ENCODE measurements at regions not wholly inside any gene's neighbourhood (a gene's known extent, or its start where the extent isn't known, plus 50 kb on each side); places are given as distances from the start of the nearest gene placed in this dataset.
"Not testable (repeated sequence)": the region's sequence is repeated elsewhere in the genome, so short reads cannot be mapped to it uniquely, and the experiment has no call there.

DNA sequence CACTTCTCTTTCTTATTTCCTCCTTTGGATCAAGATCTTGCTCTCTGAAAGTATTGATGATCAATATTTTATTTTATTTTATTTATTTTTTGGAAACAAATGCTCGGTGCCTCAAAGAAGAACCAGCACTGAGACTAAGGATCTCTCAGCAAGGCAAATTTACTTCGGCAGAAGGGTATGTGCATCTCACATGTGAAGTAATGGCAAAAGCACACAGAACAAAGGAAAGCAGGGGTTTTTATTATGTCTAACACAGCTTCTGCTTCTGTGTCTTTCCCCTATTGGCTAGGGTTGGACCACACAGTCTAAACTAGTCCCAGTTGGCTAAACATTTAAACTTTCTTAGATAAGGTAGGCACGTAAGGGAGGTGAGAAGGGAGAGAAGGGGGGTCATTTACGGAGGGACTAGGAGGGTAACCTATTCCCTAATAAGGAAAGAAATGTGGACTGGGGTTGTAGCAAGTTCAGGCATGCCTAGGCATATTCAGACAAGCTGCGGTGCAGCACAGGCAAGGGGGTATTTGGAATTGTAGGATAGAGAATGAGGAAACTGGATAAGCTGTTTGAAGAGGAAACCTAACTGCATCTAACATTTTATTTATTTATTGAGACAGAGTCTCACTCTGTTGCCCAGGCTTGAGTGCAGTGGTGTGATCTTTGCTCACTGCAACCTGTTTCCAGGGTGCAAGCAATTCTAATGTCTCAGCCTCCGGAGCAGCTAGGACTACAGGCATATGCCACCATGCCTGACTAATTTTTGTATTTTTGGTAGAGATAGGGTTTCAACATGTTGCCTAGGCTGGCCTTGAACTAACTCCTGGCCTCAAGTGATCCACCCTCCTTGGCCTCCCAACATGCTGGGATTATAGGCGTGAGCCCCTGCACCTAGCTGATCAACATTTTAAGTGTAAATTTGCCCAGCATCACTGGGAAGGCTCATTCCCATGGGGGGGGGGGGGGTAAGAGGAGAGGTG lies 90.0 kb upstream of the EIF5 start:
- DNase-seq (ENCODE audit: low read depth): no peak
- TF ChIP-seq, protein P1, sequence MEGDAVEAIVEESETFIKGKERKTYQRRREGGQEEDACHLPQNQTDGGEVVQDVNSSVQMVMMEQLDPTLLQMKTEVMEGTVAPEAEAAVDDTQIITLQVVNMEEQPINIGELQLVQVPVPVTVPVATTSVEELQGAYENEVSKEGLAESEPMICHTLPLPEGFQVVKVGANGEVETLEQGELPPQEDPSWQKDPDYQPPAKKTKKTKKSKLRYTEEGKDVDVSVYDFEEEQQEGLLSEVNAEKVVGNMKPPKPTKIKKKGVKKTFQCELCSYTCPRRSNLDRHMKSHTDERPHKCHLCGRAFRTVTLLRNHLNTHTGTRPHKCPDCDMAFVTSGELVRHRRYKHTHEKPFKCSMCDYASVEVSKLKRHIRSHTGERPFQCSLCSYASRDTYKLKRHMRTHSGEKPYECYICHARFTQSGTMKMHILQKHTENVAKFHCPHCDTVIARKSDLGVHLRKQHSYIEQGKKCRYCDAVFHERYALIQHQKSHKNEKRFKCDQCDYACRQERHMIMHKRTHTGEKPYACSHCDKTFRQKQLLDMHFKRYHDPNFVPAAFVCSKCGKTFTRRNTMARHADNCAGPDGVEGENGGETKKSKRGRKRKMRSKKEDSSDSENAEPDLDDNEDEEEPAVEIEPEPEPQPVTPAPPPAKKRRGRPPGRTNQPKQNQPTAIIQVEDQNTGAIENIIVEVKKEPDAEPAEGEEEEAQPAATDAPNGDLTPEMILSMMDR (IDR thresholded peaks at IDR 0.05; ENCODE audit: control insufficient read depth, extremely low read depth, insufficient read depth): no peak
- no peak overlapping the region for H3K4me3 ChIP-seq (ENCODE audit: low read depth, low read length)

DNA sequence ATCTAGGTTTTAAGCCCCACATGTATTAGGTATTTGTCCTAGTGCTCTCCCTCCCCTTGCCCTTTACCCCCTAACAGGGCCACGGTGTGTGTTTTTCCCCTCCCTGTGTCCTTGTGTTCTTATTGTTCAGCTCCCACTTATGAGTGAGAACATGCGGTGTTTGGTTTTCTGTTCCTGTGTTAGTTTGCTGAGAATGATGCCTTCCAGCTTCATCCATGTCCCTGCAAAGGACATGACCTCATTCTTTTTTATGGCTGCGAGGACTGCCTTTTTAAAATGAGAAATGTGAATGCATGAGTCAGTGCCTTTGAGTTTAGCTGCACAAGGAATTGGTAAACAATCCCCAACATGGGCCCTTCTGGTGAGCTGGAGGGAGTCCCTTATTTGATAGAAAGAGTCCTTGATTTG lies 88.4 kb upstream of the EIF5 start:
- H3K4me3 ChIP-seq (ENCODE audit: low read depth, low read length); DNase-seq (ENCODE audit: low read depth): not testable (repeated sequence)

DNA sequence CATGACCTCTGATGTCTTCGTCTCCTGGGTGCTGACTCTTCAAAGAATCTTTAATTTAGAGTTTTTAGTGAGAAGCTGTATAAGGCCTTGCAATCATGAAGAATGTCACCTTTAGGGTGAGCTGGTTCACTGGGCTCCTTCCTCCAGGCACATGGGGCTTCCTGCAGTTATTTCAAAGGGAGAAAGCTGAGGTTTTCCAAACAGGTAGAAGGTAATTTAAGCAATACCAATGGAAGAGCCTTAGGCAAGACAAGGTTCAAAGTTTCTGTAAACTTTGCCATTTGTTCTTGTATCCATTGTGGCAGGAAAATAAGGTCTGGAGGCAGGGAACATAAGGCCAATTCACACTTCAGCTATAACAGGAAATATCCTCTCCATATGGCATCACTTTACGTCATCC lies 88.0 kb upstream of the EIF5 start:
- TF ChIP-seq, protein P1 (IDR thresholded peaks at IDR 0.05; ENCODE audit: control insufficient read depth, extremely low read depth, insufficient read depth): no peak
- no peak overlapping the region for H3K4me3 ChIP-seq (ENCODE audit: low read depth, low read length)

DNA sequence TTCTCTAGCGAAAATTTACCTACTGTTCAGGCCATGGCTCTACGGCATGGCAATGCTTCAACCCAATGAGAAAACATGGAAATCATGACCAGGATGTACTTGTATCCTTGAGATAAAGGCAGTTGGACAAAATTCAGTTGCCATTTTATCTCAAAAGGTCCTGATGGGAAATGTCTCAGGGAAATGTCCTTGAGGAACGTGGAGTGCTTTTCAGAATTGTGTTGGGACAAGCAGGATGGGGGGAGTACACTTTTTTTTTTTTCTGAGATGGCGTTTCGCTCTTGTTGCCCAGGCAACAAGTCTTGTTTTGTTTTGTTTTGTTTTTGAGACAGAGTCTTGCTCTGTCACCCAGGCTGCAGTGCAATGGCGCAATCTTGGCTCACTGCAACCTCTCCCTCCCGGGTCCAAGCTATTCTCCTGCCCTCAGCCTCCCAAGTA lies 86.8 kb upstream of the EIF5 start:
- TF ChIP-seq, protein P1 (IDR thresholded peaks at IDR 0.05; ENCODE audit: control insufficient read depth, extremely low read depth, insufficient read depth): no peak

More for the DNA sequence above, 88.0 kb upstream of the EIF5 start:
- no peak for DNase-seq (ENCODE audit: low read depth)

DNA sequence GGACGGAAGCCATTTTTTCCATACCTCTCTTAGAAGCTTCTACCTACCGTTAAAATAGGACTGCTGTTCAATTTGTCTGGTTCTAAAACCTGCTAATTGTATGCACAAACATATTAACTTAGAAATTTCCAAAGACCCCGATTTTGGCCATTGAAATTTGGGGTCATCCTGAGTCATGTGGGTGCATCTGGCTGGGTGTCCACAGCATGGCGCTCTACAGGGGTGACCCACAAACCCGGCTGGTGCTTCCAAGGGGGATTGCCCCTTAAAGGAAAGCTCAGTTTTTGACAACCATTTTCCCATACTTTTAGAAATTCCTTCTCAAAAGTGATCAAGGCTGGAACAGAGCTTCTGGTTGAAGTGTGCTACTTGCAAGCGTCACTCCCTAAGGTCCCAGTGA lies 83.9 kb upstream of the EIF5 start:
- no peak for DNase-seq (ENCODE audit: low read depth)
- no peak overlapping the region for H3K4me3 ChIP-seq (ENCODE audit: low read depth, low read length)
- TF ChIP-seq, protein P1 (IDR thresholded peaks at IDR 0.05; ENCODE audit: control insufficient read depth, extremely low read depth, insufficient read depth): no peak

More for the DNA sequence above, 86.8 kb upstream of the EIF5 start:
- H3K4me3 ChIP-seq (ENCODE audit: low read depth, low read length): no peak overlapping the region
- no peak for DNase-seq (ENCODE audit: low read depth)

DNA sequence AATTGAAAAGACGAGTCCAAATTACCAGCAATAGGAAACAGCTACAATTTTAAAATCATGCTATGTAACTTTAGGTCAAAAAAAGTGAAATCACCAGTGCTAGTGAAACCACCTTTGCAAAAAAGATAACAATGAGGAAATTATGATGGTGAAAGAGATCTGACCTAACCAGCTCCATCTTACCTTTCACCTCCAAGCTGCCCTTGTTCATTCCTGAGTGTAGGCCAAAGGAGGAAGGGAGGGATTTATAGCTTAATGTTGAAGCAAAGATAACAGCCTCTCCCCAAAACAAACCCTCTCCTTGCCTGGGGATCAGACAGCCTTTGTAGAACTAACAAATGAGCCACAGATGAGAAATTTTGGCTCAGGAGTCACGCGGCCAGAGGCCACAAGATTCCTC lies 83.2 kb upstream of the EIF5 start:
- DNase-seq (ENCODE audit: low read depth): no peak
- H3K4me3 ChIP-seq (ENCODE audit: low read depth, low read length): no peak overlapping the region
- TF ChIP-seq, protein P1 (IDR thresholded peaks at IDR 0.05; ENCODE audit: control insufficient read depth, extremely low read depth, insufficient read depth): no peak

DNA sequence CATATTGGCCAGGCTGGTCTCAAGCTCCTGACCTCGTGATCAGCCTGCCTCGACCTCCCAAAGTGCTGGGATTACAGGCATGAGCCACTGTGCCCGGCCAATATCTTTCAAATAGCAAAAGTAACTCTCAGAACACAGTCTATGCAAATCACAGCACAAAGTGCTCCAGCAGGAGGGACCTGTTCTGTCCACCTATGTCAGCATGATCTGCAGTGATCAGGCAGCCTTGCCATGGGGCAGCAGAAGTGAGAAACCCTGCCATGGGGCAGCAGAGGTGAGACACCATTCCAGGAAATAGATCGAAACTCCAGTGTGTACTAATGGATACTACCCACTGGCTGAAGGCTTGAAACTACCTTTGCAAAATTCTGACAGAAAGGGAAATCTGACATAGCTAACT lies 78.5 kb upstream of the EIF5 start:
- TF ChIP-seq, protein P1 (IDR thresholded peaks at IDR 0.05; ENCODE audit: control insufficient read depth, extremely low read depth, insufficient read depth): no peak
- no peak for DNase-seq (ENCODE audit: low read depth)
- H3K4me3 ChIP-seq (ENCODE audit: low read depth, low read length): no peak overlapping the region

Data from LNCaP clone FGC (cell line).